GM23338 (cell line): ENCODE measurements at regions not wholly inside any gene's neighbourhood (a gene's known extent, or its start where the extent isn't known, plus 50 kb on each side); places are given as distances from the start of the nearest gene placed in this dataset.

Experiments used
- ATAC-seq: fragments of 200-7000 bp; cut with Tn5 transposase; 3 replicates; pipeline ENCODE4 v1.9.1; 2020
- DNase-seq: peaks from one replicate; pipeline ENCODE4 v3.0.0-alpha.2; 2015; ENCODE audit warnings: low spot score
- H2AFZ ChIP-seq: fragments of 200-600 bp; sonication (generic); 2 replicates; pipeline ENCODE4 v1.8.0; 2016; ENCODE audit warnings: antibody characterized with exemption, mild to moderate bottlenecking, moderate library complexity
- H3F3A ChIP-seq: fragments of 200-600 bp; sonication (generic); replicated peaks from 2 replicates; pipeline ENCODE4 v1.8.0; 2017; ENCODE audit warnings: antibody characterized with exemption, mixed run types, low read depth
- H3K27ac ChIP-seq: fragments of 200-600 bp; sonication (generic); 2 replicates; pipeline ENCODE4 v1.6.1; 2016; ENCODE audit warnings: low read depth
- H3K27me3 ChIP-seq: fragments of 200-600 bp; sonication (generic); 2 replicates; pipeline ENCODE4 v1.8.0; 2016; ENCODE audit warnings: mild to moderate bottlenecking, mixed run types, moderate library complexity; ENCODE audit not compliant: insufficient read depth
- H3K36me3 ChIP-seq: fragments of 200-600 bp; sonication (generic); 2 replicates; pipeline ENCODE4 v1.8.0; 2016; ENCODE audit warnings: mild to moderate bottlenecking; ENCODE audit not compliant: insufficient read depth
- H3K4me1 ChIP-seq: fragments of 200-600 bp; sonication (generic); 2 replicates; pipeline ENCODE4 v1.8.0; 2016; ENCODE audit warnings: mild to moderate bottlenecking, moderate library complexity; ENCODE audit not compliant: insufficient read depth
- H3K4me2 ChIP-seq: fragments of 200-600 bp; sonication (generic); 2 replicates; pipeline ENCODE4 v1.7.1; 2017; ENCODE audit warnings: mixed run types
- H3K4me3 ChIP-seq: fragments of 200-600 bp; sonication (generic); 2 replicates; pipeline ENCODE4 v1.6.1; 2016; ENCODE audit warnings: mixed run types
- H3K79me2 ChIP-seq: fragments of 200-600 bp; sonication (generic); replicated peaks from 2 replicates; pipeline ENCODE4 v1.8.0; 2017; ENCODE audit warnings: mild to moderate bottlenecking; ENCODE audit not compliant: insufficient read depth
- H3K9me2 ChIP-seq: fragments of 200-600 bp; sonication (generic); 2 replicates; pipeline ENCODE4 v1.8.0; 2017; ENCODE audit not compliant: insufficient read depth
- H4K20me1 ChIP-seq: fragments of 200-600 bp; sonication (generic); replicated peaks from 2 replicates; pipeline ENCODE4 v1.8.0; 2017; ENCODE audit warnings: mild to moderate bottlenecking; ENCODE audit not compliant: insufficient read depth
- H3K27ac Mint-ChIP-seq: 2 replicates; pipeline ENCODE4 v1.8.0; 2020; ENCODE audit warnings: inconsistent platforms, mild to moderate bottlenecking, moderate library complexity, mixed read lengths
- H3K27me3 Mint-ChIP-seq: 3 replicates; pipeline ENCODE4 v1.8.0; 2022; ENCODE audit warnings: low read depth, mild to moderate bottlenecking, moderate library complexity, mixed read lengths, inconsistent platforms; ENCODE audit not compliant: insufficient read depth, poor library complexity
- H3K36me3 Mint-ChIP-seq: 3 replicates; pipeline ENCODE4 v1.8.0; 2021; ENCODE audit warnings: low read depth, mild to moderate bottlenecking, inconsistent platforms, moderate library complexity, mixed read lengths
- H3K4me1 Mint-ChIP-seq: 3 replicates; pipeline ENCODE4 v1.8.0; 2020; ENCODE audit warnings: mild to moderate bottlenecking, inconsistent platforms, mixed read lengths
- H3K4me3 Mint-ChIP-seq: 3 replicates; pipeline ENCODE4 v1.8.0; 2021; ENCODE audit warnings: moderate library complexity, mild to moderate bottlenecking, inconsistent platforms, mixed read lengths
- H3K9me3 Mint-ChIP-seq: 3 replicates; pipeline ENCODE4 v1.8.0; 2020; ENCODE audit warnings: moderate library complexity, mild to moderate bottlenecking, inconsistent platforms, mixed read lengths
- CREB1 ChIP-seq: fragments of 250-450 bp; sonication (Bioruptor Pico); IDR thresholded peaks from 2 replicates; pipeline ENCODE4 v1.5.0; 2020; ENCODE audit warnings: low read depth, mild to moderate bottlenecking, moderate library complexity
- CTCF ChIP-seq, 2 experiments: fragments of 200-600 bp in 1 of 2; sonication (generic) in 1 of 2; conservative IDR thresholded peaks; 2 replicates each; pipeline versions ENCODE4 v1.5.1 to v1.6.1; 2016 to 2017; ENCODE audit warnings: antibody characterized with exemption in 2 of 2, low read depth in 2 of 2, mild to moderate bottlenecking in 2 of 2, moderate library complexity in 1 of 2
- ETS1 ChIP-seq: IDR thresholded peaks from 2 replicates; pipeline ENCODE4 v1.6.1; 2016; ENCODE audit warnings: antibody characterized with exemption
- EZH2 ChIP-seq: fragments of 200-600 bp; sonication (generic); IDR thresholded peaks from one replicate; pipeline ENCODE4 v1.8.0; 2017; ENCODE audit warnings: antibody characterized with exemption, mild to moderate bottlenecking, low read depth; ENCODE audit not compliant: unreplicated experiment
- EZH2phosphoT487 ChIP-seq: fragments of 200-600 bp; sonication (generic); IDR thresholded peaks from one replicate; pipeline ENCODE4 v1.8.1; 2018; ENCODE audit warnings: antibody characterized with exemption; ENCODE audit not compliant: unreplicated experiment
- JUNB ChIP-seq: IDR thresholded peaks from one replicate; pipeline ENCODE4 v1.6.1; 2016; ENCODE audit warnings: antibody characterized with exemption; ENCODE audit not compliant: unreplicated experiment
- NANOG ChIP-seq: IDR thresholded peaks from 2 replicates; pipeline ENCODE4 v1.6.1; 2016; ENCODE audit warnings: antibody characterized with exemption, borderline replicate concordance
- POLR2AphosphoS5 ChIP-seq: IDR thresholded peaks from 2 replicates; pipeline ENCODE4 v1.6.1; 2016; ENCODE audit warnings: antibody characterized with exemption, low read depth
- REST ChIP-seq: IDR thresholded peaks from one replicate; pipeline ENCODE4 v1.6.1; 2018; ENCODE audit warnings: antibody characterized with exemption; ENCODE audit not compliant: unreplicated experiment
- STAT1 ChIP-seq: IDR thresholded peaks from one replicate; pipeline ENCODE4 v1.6.1; 2016; ENCODE audit warnings: antibody characterized with exemption; ENCODE audit not compliant: unreplicated experiment
- ZNF114 ChIP-seq: fragments of 250-450 bp; sonication (Bioruptor Pico); IDR thresholded peaks from 2 replicates; pipeline ENCODE4 v1.5.0; 2020; ENCODE audit warnings: mild to moderate bottlenecking, moderate library complexity
- ZNF331 ChIP-seq: fragments of 250-450 bp; sonication (Bioruptor Pico); IDR thresholded peaks from 2 replicates; pipeline ENCODE4 v1.5.0; 2020; ENCODE audit warnings: low read depth, mild to moderate bottlenecking, moderate library complexity
- ZNF462 ChIP-seq: fragments of 250-450 bp; sonication (Bioruptor Pico); IDR thresholded peaks from 2 replicates; pipeline ENCODE4 v1.5.0; 2020; ENCODE audit warnings: mild to moderate bottlenecking, moderate library complexity

GRCh38 chr4:187307131-187307530 lies 583.5 kb upstream of the FAT1 start (continued):
- TF ChIP-seq EZH2, result no peak

- no peaks in the 10 kb centered on the region; the same call in 2 of the 3 replicates for H3K36me3 Mint-ChIP-seq
- no peaks in the 10 kb centered on the region for H3K79me2 ChIP-seq
- ATAC-seq (no peak), DNase-seq (no peak)
- H3K27ac ChIP-seq, result no peak overlapping the region
- TF ChIP-seq ZNF331 (CRISPR knock-in tag), result no peak
- TF ChIP-seq CTCF (conservative IDR thresholded peaks at IDR 0.05; ENCODE audit: low read depth in 2 of 2), result no peak
- TF ChIP-seq STAT1, result no peak
- no peak for TF ChIP-seq POLR2AphosphoS5
- no peak for TF ChIP-seq NANOG
- TF ChIP-seq REST, result no peak
- TF ChIP-seq ZNF114, result no peak
- no peak for TF ChIP-seq CREB1 (CRISPR knock-in tag)
- TF ChIP-seq ETS1, result no peak
- TF ChIP-seq ZNF462, result no peak
- no peak for TF ChIP-seq EZH2phosphoT487
- TF ChIP-seq JUNB, result no peak
- peaks cover 4% of the 10 kb centered on the region for H3K9me2 ChIP-seq
- no peaks in the 10 kb centered on the region for H3K27me3 ChIP-seq
- 0 out of 2 replicates have a peak, but pooled peaks cover 4% of the 10 kb centered on the region for H3K4me1 ChIP-seq
- no peaks in the 10 kb centered on the region for H3K9me3 Mint-ChIP-seq
- H3K4me3 Mint-ChIP-seq, result no peak overlapping the region
- H3F3A ChIP-seq, result no peaks in the 10 kb centered on the region
- no peaks in the 10 kb centered on the region for H3K36me3 ChIP-seq
- H3K4me1 Mint-ChIP-seq, result peaks cover 5% of the 10 kb centered on the region; the same call in 2 of the 3 replicates
- H3K4me3 ChIP-seq, result no peak overlapping the region
- no peaks in the 10 kb centered on the region for H3K27me3 Mint-ChIP-seq
- H4K20me1 ChIP-seq, result no peaks in the 10 kb centered on the region
- peak overlapping the region; percentile 52; the same call in 1 of the 2 replicates for H3K27ac Mint-ChIP-seq
- no peak overlapping the region for H3K4me2 ChIP-seq
- no peak overlapping the region for H2AFZ ChIP-seq
Observed at GRCh38 chr4:187309456-187309855, 585.8 kb upstream of the FAT1 start.
